Ovary (tissue), 7 donors: ENCODE measurements at regions not wholly inside any gene's neighbourhood (a gene's known extent, or its start where the extent isn't known, plus 50 kb on each side); places are given as distances from the start of the nearest gene placed in this dataset.
"Not testable (repeated sequence)": the region's sequence is repeated elsewhere in the genome, so short reads cannot be mapped to it uniquely, and the experiment has no call there.

Experiments used
- DNase-seq, 5 donors: peaks; one replicate each; pipeline ENCODE4 v3.0.0-alpha.2; 2019 to 2020
- H3K27ac ChIP-seq, 2 donors: fragments of 200-600 bp; one replicate each; pipeline versions ENCODE4 v1.5.1 to v1.8.0; 2019 to 2022
- H3K27me3 ChIP-seq: fragments of 200-600 bp; one replicate; pipeline ENCODE4 v1.8.0; 2022
- H3K36me3 ChIP-seq: fragments of 200-600 bp; sonication (generic); one replicate; pipeline ENCODE4 v1.5.1; 2019
- H3K4me1 ChIP-seq: one replicate; pipeline ENCODE4 v1.8.1; 2013; ENCODE audit warnings: mild to moderate bottlenecking, moderate library complexity; ENCODE audit not compliant: insufficient read depth
- H3K4me3 ChIP-seq: fragments of 200-600 bp; sonication (generic); one replicate; pipeline ENCODE4 v1.5.1; 2017
- H3K9me3 ChIP-seq, 2 donors: fragments of 200-600 bp in 1 of 2; sonication (generic) in 1 of 2; one replicate each; pipeline versions ENCODE4 v1.5.1 to v1.8.1; 2013 to 2019; ENCODE audit warnings: mild to moderate bottlenecking in 1 of 2, moderate library complexity in 1 of 2
- EP300 ChIP-seq: sonication (generic); formaldehyde crosslinking; IDR thresholded peaks from one replicate; pipeline ENCODE4 v1.6.1; 2017; ENCODE audit warnings: antibody characterized with exemption
- POLR2A ChIP-seq: fragments of 450-650 bp; IDR thresholded peaks from one replicate; pipeline ENCODE4 v1.6.1; 2017; ENCODE audit warnings: antibody characterized with exemption, mild to moderate bottlenecking, moderate library complexity
- WGBS, 3 donors: extraction: QIAGEN DNeasy Blood & Tissue Kit in 1 of 3; methylation state at CpG; one replicate each; pipeline versions ENCODE4 v1.1.5 to v1.1.7; 2013 to 2017; 5-methylcytosine and 5-hydroxymethylcytosine counted together
- intact Hi-C, 4 donors: fragments of 100-400 bp; cut with DNase I; formaldehyde crosslinking; loops; one replicate each; pipeline versions ENCODE4 v1.11.0 to v1.15.1; 2022 to 2023
- TF ChIP-seq, protein P1 (sequence below), 3 donors: fragments of 450-650 bp in 2 of 3; fragments of 200-600 bp in 1 of 3; IDR thresholded peaks; one replicate each; pipeline versions ENCODE4 v1.5.1 to v1.8.0; 2016 to 2022; ENCODE audit warnings: antibody characterized with exemption in 3 of 3, mild to moderate bottlenecking in 1 of 3
- donor health status: DM: no; HTN: no; CAD: no; lungs with moderate emphysema.
- donor health status: DM: no; HTN: no; CAD: no.
- donor health status: Bipolar disorder and iron deficiency.
- donor health status: DM: no; HTN: no; CAD: no.
- donor health status: DM: yes; HTN: yes; CAD: no.

DNA sequence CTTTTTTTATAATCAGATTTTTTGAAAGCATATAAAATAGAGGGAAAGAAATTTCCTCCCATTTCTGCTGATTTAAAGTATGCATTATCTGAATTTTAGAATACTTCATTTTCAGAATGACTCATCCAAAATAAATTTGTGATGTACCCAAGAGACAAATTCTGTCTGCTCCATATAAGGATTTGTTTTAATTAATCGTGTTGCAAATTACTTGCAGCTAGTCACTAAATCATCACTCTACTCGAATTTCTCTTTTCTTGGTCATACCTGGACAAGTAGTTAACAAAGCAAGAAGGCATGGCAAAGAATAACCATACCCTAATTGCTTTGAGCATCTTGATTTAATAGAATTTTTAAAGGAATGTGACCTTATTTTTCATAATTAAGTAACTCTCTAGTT is 284.1 kb upstream of the GRAMD2B start:
- intact Hi-C loops = no loop called here
- no peak for TF ChIP-seq EP300
- TF ChIP-seq, protein P1, sequence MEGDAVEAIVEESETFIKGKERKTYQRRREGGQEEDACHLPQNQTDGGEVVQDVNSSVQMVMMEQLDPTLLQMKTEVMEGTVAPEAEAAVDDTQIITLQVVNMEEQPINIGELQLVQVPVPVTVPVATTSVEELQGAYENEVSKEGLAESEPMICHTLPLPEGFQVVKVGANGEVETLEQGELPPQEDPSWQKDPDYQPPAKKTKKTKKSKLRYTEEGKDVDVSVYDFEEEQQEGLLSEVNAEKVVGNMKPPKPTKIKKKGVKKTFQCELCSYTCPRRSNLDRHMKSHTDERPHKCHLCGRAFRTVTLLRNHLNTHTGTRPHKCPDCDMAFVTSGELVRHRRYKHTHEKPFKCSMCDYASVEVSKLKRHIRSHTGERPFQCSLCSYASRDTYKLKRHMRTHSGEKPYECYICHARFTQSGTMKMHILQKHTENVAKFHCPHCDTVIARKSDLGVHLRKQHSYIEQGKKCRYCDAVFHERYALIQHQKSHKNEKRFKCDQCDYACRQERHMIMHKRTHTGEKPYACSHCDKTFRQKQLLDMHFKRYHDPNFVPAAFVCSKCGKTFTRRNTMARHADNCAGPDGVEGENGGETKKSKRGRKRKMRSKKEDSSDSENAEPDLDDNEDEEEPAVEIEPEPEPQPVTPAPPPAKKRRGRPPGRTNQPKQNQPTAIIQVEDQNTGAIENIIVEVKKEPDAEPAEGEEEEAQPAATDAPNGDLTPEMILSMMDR (IDR thresholded peaks at IDR 0.05) = no peak

DNA sequence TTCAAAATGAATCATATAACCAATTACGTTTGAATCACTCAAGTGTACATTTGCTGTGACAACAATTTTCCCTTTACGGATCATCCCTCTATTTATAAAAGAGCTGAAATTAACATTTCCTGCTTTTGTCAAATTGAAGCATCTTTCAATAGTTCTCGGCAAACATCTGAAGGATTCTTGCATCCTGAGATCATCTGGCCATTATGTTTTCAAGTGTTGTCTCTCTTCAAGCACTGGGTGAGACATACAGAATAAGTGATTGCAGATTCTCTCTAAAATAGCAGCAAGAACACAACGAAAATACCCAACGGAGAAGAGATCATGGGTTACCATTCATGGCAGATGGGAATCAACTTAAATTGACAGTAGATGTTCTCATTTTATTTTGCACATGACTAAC is 283.4 kb upstream of the GRAMD2B start:
- no peak overlapping the region for H3K27ac ChIP-seq
- TF ChIP-seq POLR2A (no peak), EP300 (no peak)
- TF ChIP-seq, protein P1 (IDR thresholded peaks at IDR 0.05) = no peak
- no peaks in the 10 kb centered on the region for H3K4me1 ChIP-seq
- intact Hi-C loops = no loop called here
- no peaks in the 10 kb centered on the region for H3K27me3 ChIP-seq
- WGBS, 3 donors = 50 to 63% (median 60%) methylated on average over 5 of the region's 5 CpGs
- H3K36me3 ChIP-seq = no peaks in the 10 kb centered on the region
- no peaks in the 10 kb centered on the region for H3K9me3 ChIP-seq
- DNase-seq = no peak
- H3K4me3 ChIP-seq = no peak overlapping the region

More for the DNA sequence above, 284.1 kb upstream of the GRAMD2B start:
- Histone ChIP-seq H3K4me3 (no peak overlapping the region), H3K27me3 (no peaks in the 10 kb centered on the region), H3K9me3 (no peaks in the 10 kb centered on the region), H3K27ac (no peak overlapping the region), H3K36me3 (no peaks in the 10 kb centered on the region), H3K4me1 (no peaks in the 10 kb centered on the region)
- DNase-seq = no peak
- 13 to 17% (median 15%) methylated on average over 2 of the region's 2 CpGs for WGBS, 3 donors

DNA sequence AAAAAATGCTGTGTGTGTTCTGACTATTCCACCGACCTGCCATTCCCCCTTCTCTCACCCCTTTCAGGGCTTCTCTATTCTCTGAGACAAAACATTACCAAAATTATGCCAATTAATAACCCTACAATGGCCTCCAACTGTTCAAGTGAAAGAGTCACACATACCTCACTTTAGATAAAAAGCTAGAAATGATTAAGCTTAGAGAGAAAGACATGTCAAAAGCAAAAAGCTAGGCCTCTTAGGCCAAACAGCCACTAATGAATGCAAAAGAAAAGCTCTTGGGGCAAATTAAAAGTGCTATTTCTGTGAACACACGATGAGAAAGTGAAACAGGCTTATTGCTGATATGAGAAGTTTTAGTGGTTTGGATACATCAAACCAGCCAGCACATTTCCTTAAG is 279.6 kb upstream of the GRAMD2B start:
- no peaks in the 10 kb centered on the region for H3K27me3 ChIP-seq
- H3K36me3 ChIP-seq = no peaks in the 10 kb centered on the region
- WGBS, 3 donors = 69 to 78% (median 74%) methylated on average over 2 of the region's 2 CpGs
- no peak for DNase-seq
- no peaks in the 10 kb centered on the region for H3K9me3 ChIP-seq
- no peak overlapping the region for H3K27ac ChIP-seq
- H3K4me3 ChIP-seq = no peak overlapping the region
- intact Hi-C loops = no loop called here
- TF ChIP-seq POLR2A (no peak), EP300 (no peak)
- TF ChIP-seq, protein P1 (IDR thresholded peaks at IDR 0.05) = no peak
- no peaks in the 10 kb centered on the region for H3K4me1 ChIP-seq

DNA sequence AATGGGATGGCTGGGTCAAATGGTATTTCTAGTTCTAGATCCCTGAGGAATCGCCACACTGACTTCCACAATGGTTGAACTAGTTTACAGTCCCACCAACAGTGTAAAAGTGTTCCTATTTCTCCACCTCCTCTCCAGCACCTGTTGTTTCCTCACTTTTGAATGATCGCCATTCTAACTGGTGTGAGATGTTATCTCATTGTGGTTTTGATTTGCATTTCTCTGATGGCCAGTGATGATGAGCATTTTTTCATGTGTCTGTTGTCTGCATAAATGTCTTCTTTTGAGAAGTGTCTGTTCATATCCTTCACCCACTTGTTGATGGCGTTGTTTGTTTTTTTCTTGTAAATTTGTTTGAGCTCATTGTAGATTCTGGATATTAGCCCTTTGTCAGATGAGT is 272.9 kb upstream of the GRAMD2B start:
- DNase-seq = not testable (repeated sequence)
- 94 to 100% (median 95%) methylated on average over 2 to 3 of the region's 3 CpGs for WGBS, 3 donors

DNA sequence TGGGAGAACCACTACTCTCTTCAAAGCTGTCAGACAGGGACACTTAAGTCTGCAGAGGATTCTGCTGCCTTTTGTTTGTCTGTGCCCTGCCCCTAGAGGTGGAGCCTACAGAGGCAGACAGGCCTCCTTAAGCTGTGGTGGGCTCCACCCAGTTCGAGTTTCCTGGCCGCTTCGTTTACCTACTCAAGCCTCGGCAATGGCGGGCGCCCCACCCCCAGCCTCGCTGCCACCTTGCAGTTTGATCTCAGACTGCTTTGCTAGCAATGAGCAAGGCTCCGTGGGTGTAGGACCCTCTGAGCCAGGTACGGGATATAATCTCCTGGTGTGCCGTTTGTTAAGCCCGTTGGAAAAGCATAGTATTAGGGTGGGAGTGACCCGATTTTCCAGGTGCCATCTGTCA is 267.9 kb upstream of the GRAMD2B start:
- DNase-seq, intact Hi-C loops: not testable (repeated sequence)

More for the DNA sequence above, 272.9 kb upstream of the GRAMD2B start:
- H3K4me1 ChIP-seq, H3K27me3 ChIP-seq, intact Hi-C loops, H3K4me3 ChIP-seq, H3K36me3 ChIP-seq, H3K9me3 ChIP-seq, H3K27ac ChIP-seq: not testable (repeated sequence)

DNA sequence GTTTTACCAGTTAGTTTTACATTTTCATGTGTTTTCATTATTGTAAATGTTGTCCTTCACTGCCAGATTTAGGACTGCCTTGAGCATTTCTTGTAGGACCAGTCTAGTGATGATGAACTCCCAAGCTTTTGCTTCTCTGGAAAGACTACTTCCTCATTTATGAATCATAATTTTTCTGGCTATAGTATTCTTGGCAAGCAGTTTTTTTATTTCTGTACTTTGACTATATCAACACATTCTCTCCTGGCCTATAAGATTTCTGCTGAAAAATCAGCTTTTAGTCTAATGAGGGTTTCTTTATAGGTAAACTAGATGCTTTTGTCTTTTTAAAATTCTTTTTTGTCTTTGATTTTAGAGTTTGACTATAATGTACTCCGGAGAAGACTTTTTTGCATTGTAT is 256.8 kb upstream of the GRAMD2B start:
- H3K27ac ChIP-seq = no peak overlapping the region
- 95 to 98% (median 96%) methylated on average over 1 of the region's 1 CpG for WGBS, 3 donors
- intact Hi-C loops = loop anchor here in 1 of 4 donors (10.0 kb wide), 1 partner anchor 442 kb away; no protein-coding TSS in a partner anchor
- no peaks in the 10 kb centered on the region for H3K36me3 ChIP-seq
- TF ChIP-seq POLR2A (no peak), EP300 (no peak)
- TF ChIP-seq, protein P1 (IDR thresholded peaks at IDR 0.05) = no peak
- H3K4me1 ChIP-seq = no peaks in the 10 kb centered on the region
- H3K4me3 ChIP-seq = no peak overlapping the region
- H3K27me3 ChIP-seq = no peaks in the 10 kb centered on the region
- no peak for DNase-seq
- H3K9me3 ChIP-seq = no peaks in the 10 kb centered on the region

More for the DNA sequence above, 267.9 kb upstream of the GRAMD2B start:
- WGBS, 3 donors = 91 to 96% (median 95%) methylated on average over 12 of the region's 12 CpGs
- not testable (repeated sequence) for H3K4me1 ChIP-seq, H3K4me3 ChIP-seq, H3K36me3 ChIP-seq, H3K9me3 ChIP-seq, H3K27ac ChIP-seq, H3K27me3 ChIP-seq
